Neural crest cell (in vitro differentiated cells): ENCODE measurements at regions not wholly inside any gene's neighbourhood (a gene's known extent, or its start where the extent isn't known, plus 50 kb on each side); places are given as distances from the start of the nearest gene placed in this dataset.
A peak's percentile ranks its signal among the peaks of the same experiment; 100 is the strongest.
"Not testable (repeated sequence)": the region's sequence is repeated elsewhere in the genome, so short reads cannot be mapped to it uniquely, and the experiment has no call there.

Source experiments
- DNase-seq: peaks from one replicate; pipeline ENCODE4 v3.0.0; 2021; ENCODE audit warnings: low read depth, mixed read lengths, low spot score
- H3K27ac Mint-ChIP-seq: one replicate; pipeline ENCODE4 v1.8.0; 2021; ENCODE audit warnings: mild to moderate bottlenecking, mixed read lengths; ENCODE audit not compliant: unreplicated experiment
- H3K27me3 Mint-ChIP-seq: 2 replicates; pipeline ENCODE4 v1.8.0; 2021; ENCODE audit warnings: low read depth, mild to moderate bottlenecking, mixed read lengths
- H3K36me3 Mint-ChIP-seq: 2 replicates; pipeline ENCODE4 v1.8.0; 2021; ENCODE audit warnings: low read depth, mild to moderate bottlenecking, mixed read lengths
- H3K4me1 Mint-ChIP-seq: 2 replicates; pipeline ENCODE4 v1.8.0; 2021; ENCODE audit warnings: mixed read lengths
- H3K4me3 Mint-ChIP-seq: one replicate; pipeline ENCODE4 v1.8.0; 2021; ENCODE audit warnings: mild to moderate bottlenecking, mixed read lengths
- H3K9me3 Mint-ChIP-seq: 2 replicates; pipeline ENCODE4 v1.8.0; 2021; ENCODE audit warnings: mixed read lengths
- TF ChIP-seq, protein P1 (sequence below): fragments of 200-600 bp; sonication (generic); conservative IDR thresholded peaks from 2 replicates; pipeline ENCODE4 v1.5.0; 2021; ENCODE audit warnings: antibody characterized with exemption, mild to moderate bottlenecking

DNA sequence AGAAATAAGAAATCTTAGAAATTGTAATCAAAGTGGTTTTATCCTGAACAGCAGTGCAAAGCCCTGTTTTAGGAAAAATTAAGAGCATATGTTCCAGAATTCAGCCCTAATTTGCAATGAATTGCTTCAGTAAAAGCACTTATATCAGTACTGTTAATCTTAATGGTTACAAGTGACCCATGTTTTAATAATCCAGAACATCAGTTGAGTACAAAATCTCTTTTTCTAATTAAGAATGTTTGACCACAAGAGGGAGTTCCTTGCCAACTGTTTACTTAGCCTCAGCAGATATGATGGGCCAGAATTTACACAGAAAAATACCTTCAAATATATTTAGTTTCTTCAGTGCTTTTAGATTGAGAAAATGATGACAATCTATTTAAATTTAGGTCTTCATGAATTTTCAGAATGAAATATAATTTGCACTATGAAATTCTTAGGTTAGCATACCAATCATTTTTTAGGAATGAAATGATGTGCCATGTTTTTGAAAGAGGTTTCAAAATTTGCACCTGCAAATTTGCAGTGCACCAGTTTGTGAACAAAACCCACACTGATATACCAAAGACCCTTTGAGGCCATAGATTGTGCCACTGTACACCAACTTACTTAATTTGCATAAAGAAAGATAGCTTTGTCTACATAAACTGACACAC lies 926.3 kb upstream of the ARRDC3 start:
- DNase-seq = no peak
- Mint-ChIP-seq H3K27me3 (no peaks in the 10 kb centered on the region), H3K4me1 (peaks cover 24% of the 10 kb centered on the region), H3K4me3 (no peak overlapping the region), H3K9me3 (no peaks in the 10 kb centered on the region), H3K27ac (no peak overlapping the region), H3K36me3 (no peaks in the 10 kb centered on the region)
- TF ChIP-seq, protein P1, sequence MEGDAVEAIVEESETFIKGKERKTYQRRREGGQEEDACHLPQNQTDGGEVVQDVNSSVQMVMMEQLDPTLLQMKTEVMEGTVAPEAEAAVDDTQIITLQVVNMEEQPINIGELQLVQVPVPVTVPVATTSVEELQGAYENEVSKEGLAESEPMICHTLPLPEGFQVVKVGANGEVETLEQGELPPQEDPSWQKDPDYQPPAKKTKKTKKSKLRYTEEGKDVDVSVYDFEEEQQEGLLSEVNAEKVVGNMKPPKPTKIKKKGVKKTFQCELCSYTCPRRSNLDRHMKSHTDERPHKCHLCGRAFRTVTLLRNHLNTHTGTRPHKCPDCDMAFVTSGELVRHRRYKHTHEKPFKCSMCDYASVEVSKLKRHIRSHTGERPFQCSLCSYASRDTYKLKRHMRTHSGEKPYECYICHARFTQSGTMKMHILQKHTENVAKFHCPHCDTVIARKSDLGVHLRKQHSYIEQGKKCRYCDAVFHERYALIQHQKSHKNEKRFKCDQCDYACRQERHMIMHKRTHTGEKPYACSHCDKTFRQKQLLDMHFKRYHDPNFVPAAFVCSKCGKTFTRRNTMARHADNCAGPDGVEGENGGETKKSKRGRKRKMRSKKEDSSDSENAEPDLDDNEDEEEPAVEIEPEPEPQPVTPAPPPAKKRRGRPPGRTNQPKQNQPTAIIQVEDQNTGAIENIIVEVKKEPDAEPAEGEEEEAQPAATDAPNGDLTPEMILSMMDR = peak; percentile 78

DNA sequence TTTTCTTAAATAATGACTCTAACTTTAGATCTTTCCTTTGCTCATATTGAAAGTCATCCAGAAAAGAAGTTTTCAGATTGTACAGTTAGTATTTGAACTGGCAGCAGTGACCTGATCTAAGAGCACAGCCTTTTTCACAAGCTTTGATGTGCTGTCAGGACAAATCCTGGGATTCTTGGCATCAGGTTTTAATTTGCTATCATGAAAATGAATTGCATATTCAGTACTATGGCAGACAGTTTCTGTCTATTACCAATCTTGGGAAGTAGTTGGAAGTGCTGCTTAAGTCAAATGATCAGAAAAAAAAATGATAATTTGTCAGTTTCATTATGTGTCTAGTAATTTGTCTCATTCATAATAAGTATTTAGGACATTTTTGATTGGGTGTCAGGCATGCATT lies 925.6 kb upstream of the ARRDC3 start:
- Mint-ChIP-seq H3K9me3 (no peaks in the 10 kb centered on the region), H3K36me3 (no peaks in the 10 kb centered on the region), H3K4me1 (peaks cover 23% of the 10 kb centered on the region), H3K27ac (no peak overlapping the region), H3K4me3 (no peak overlapping the region), H3K27me3 (no peaks in the 10 kb centered on the region)
- TF ChIP-seq, protein P1 = no peak
- DNase-seq = no peak

DNA sequence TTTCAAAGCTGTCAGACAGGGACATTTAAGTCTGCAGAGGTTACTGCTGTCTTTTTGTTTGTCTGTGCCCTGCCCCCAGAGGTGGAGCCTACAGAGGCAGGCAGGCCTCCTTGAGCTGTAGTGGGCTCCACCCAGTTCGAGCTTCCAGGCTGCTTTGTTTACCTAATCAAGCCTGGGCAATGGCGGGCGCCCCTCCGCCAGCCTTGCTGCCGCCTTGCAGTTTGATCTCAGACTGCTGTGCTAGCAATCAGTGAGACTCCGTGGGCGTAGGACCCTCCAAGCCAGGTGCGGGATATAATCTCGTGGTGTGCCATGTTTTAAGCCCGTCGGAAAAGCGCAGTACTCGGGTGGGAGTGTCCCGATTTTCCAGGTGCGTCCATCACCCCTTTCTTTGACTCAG lies 919.2 kb upstream of the ARRDC3 start:
- H3K9me3 Mint-ChIP-seq, H3K4me3 Mint-ChIP-seq, DNase-seq, H3K27me3 Mint-ChIP-seq, H3K36me3 Mint-ChIP-seq, H3K27ac Mint-ChIP-seq, H3K4me1 Mint-ChIP-seq: not testable (repeated sequence)

- Mint-ChIP-seq H3K9me3 (peaks cover 21% of the 10 kb centered on the region), H3K36me3 (peaks cover 14% of the 10 kb centered on the region), H3K4me1 (no peaks in the 10 kb centered on the region), H3K27me3 (no peaks in the 10 kb centered on the region), H3K27ac (no peak overlapping the region), H3K4me3 (no peak overlapping the region)
- DNase-seq = no peak
- TF ChIP-seq, protein P1 = no peak
Observed at GRCh38 chr5:92283521-92283920, 900.4 kb upstream of the ARRDC3 start.

GRCh38 chr5:92271750-92272149 lies 888.6 kb upstream of the ARRDC3 start:
- not testable (repeated sequence) for H3K4me3 Mint-ChIP-seq, H3K27me3 Mint-ChIP-seq, H3K9me3 Mint-ChIP-seq, H3K36me3 Mint-ChIP-seq, DNase-seq, H3K27ac Mint-ChIP-seq, H3K4me1 Mint-ChIP-seq

GRCh38 chr5:92268343-92268742 lies 885.2 kb upstream of the ARRDC3 start:
- H3K27ac Mint-ChIP-seq = no peak overlapping the region

More at GRCh38 chr5:92268343-92268742, 885.2 kb upstream of the ARRDC3 start:
- Mint-ChIP-seq H3K9me3 (peaks cover 3% of the 10 kb centered on the region), H3K4me3 (no peak overlapping the region), H3K4me1 (no peaks in the 10 kb centered on the region), H3K36me3 (no peaks in the 10 kb centered on the region), H3K27me3 (no peaks in the 10 kb centered on the region)
- TF ChIP-seq, protein P1 = no peak
- DNase-seq = no peak
